GM12878 (cell line): ENCODE measurements at regions not wholly inside any gene's neighbourhood (a gene's known extent, or its start where the extent isn't known, plus 50 kb on each side); places are given as distances from the start of the nearest gene placed in this dataset.

Experiments used
- ATAC-seq: fragments of 200-7000 bp; cut with Tn5 transposase; 3 replicates; pipeline ENCODE4 v1.9.1; 2020; ENCODE audit warnings: mild to moderate bottlenecking, moderate library complexity
- BruUV-seq: library from RNA; stranded (reverse); fragments of 400-500 nt; replicated peaks from 2 replicates; lab custom pipeline; 2021; lab: Mats Ljungman, UMichigan
- CTCF ChIA-PET: fragments of 300-600 bp; sonication (Branson Sonifier 250); formaldehyde crosslinking; extraction: SDS; loops from one replicate; lab custom pipeline; 2021; ENCODE audit warnings: inconsistent platforms; lab: Yijun Ruan, JAX
- POLR2A ChIA-PET: fragments of 350-600 bp; formaldehyde crosslinking; extraction: SDS; loops from one replicate; lab custom pipeline; 2021; ENCODE audit warnings: inconsistent platforms; lab: Charles Lee
- RAD21 ChIA-PET: fragments of 300-600 bp; sonication (Branson Sonifier 250); formaldehyde crosslinking; loops from one replicate; lab custom pipeline; 2023; ENCODE audit warnings: antibody characterized with exemption; ENCODE audit not compliant: unreplicated experiment; lab: Charles Lee
- SMC1A ChIA-PET: fragments of 300-600 bp; sonication (Branson Sonifier 250); formaldehyde crosslinking; loops from one replicate; lab custom pipeline; 2023; ENCODE audit not compliant: unreplicated experiment, uncharacterized antibody; lab: Charles Lee
- DNase-seq: peaks from one replicate; pipeline ENCODE4 v3.0.0-alpha.2; 2011; ENCODE audit warnings: low read depth, low spot score
- FAIRE-seq: peaks from 3 replicates; lab custom pipeline; 2011; peaks lifted over from hg19 to GRCh38; lab: Jason Lieb, UNC
- H2AFZ ChIP-seq: 2 replicates; pipeline ENCODE4 v1.6.0; 2011; ENCODE audit warnings: low read depth, low read length, control low read depth; ENCODE audit not compliant: control insufficient read depth
- H3K27ac ChIP-seq: 2 replicates; pipeline ENCODE4 v1.5.1; 2011; ENCODE audit warnings: control low read depth; ENCODE audit not compliant: control insufficient read depth, insufficient read depth
- H3K27me3 ChIP-seq, 2 experiments: replicated peaks in 1 of 2; 2 replicates each; pipeline versions ENCODE4 v1.6.0 to v1.6.1; 2011; ENCODE audit warnings: low read length in 1 of 2; ENCODE audit not compliant: control insufficient read depth in 2 of 2, insufficient read depth in 2 of 2
- H3K36me3 ChIP-seq, 2 experiments: 2 replicates each; pipeline ENCODE4 v1.5.1; 2011; ENCODE audit warnings: low read length in 1 of 2; ENCODE audit not compliant: control insufficient read depth in 2 of 2, insufficient read depth in 2 of 2
- H3K4me1 ChIP-seq: 2 replicates; pipeline ENCODE4 v1.6.1; 2011; ENCODE audit warnings: mild to moderate bottlenecking, low read length, moderate library complexity, mixed read lengths; ENCODE audit not compliant: control insufficient read depth, insufficient read depth
- H3K4me2 ChIP-seq: 2 replicates; pipeline ENCODE4 v1.6.0; 2011; ENCODE audit warnings: control low read depth; ENCODE audit not compliant: control insufficient read depth, insufficient read depth
- H3K4me3 ChIP-seq: fragments of 200-600 bp; sonication (generic); 2 replicates; pipeline ENCODE4 v1.5.1; 2016
- H3K79me2 ChIP-seq: 2 replicates; pipeline ENCODE4 v1.6.0; 2011; ENCODE audit warnings: low read length; ENCODE audit not compliant: control insufficient read depth, insufficient read depth
- H3K9ac ChIP-seq: 2 replicates; pipeline ENCODE4 v1.8.0; 2011; ENCODE audit warnings: low read length, control low read depth, mixed read lengths; ENCODE audit not compliant: control insufficient read depth, insufficient read depth
- H3K9me3 ChIP-seq: replicated peaks from 3 replicates; pipeline ENCODE4 v1.5.1; 2011; ENCODE audit warnings: mild to moderate bottlenecking, low read length; ENCODE audit not compliant: control insufficient read depth, insufficient read depth
- H4K20me1 ChIP-seq: 2 replicates; pipeline ENCODE4 v1.6.0; 2011; ENCODE audit not compliant: control insufficient read depth, insufficient read depth
- BRCA1 ChIP-seq: IDR thresholded peaks from 2 replicates; pipeline ENCODE4 v1.6.1; 2011; ENCODE audit warnings: low read depth, low read length, improper control_type of control experiment
- CHD4 ChIP-seq: fragments of 200-600 bp; sonication (generic); IDR thresholded peaks from 2 replicates; pipeline ENCODE4 v1.6.1; 2016; ENCODE audit warnings: mild to moderate bottlenecking
- CREM ChIP-seq: IDR thresholded peaks from 2 replicates; pipeline ENCODE4 v1.6.1; 2014; ENCODE audit warnings: antibody characterized with exemption, low read depth
- JUNB ChIP-seq: IDR thresholded peaks from 2 replicates; pipeline ENCODE4 v1.6.1; 2016; ENCODE audit warnings: antibody characterized with exemption, mild to moderate bottlenecking
- LARP7 ChIP-seq: fragments of 450-650 bp; IDR thresholded peaks from 2 replicates; pipeline ENCODE4 v1.6.1; 2017; ENCODE audit warnings: mild to moderate bottlenecking
- MXI1 ChIP-seq: fragments of 150-350 bp; IDR thresholded peaks from 2 replicates; pipeline ENCODE4 v1.6.1; 2011; ENCODE audit warnings: low read depth, mild to moderate bottlenecking, inconsistent platforms, low read length, improper control_type of control experiment
- MYB ChIP-seq: fragments of 150-350 bp; IDR thresholded peaks from 2 replicates; pipeline ENCODE4 v1.6.1; 2014; ENCODE audit warnings: mild to moderate bottlenecking, low read depth, low read length, borderline replicate concordance
- RAD21 ChIP-seq: IDR thresholded peaks from 2 replicates; pipeline ENCODE4 v1.6.1; 2011; ENCODE audit warnings: mild to moderate bottlenecking, low read depth, low read length, moderate library complexity; ENCODE audit not compliant: insufficient read depth
- RAD51 ChIP-seq: fragments of 450-650 bp; IDR thresholded peaks from 2 replicates; pipeline ENCODE4 v1.6.1; 2016; ENCODE audit warnings: moderate library complexity, mild to moderate bottlenecking, inconsistent platforms
- SREBF1 ChIP-seq: IDR thresholded peaks from 2 replicates; pipeline ENCODE4 v1.6.1; 2012; ENCODE audit warnings: mild to moderate bottlenecking, low read length
- STAT3 ChIP-seq: IDR thresholded peaks from 2 replicates; pipeline ENCODE4 v1.6.1; 2011; ENCODE audit warnings: low read depth, low read length, improper control_type of control experiment
- SUPT20H ChIP-seq: IDR thresholded peaks from 2 replicates; pipeline ENCODE4 v1.6.1; 2011; ENCODE audit warnings: low read depth, mild to moderate bottlenecking, low read length, moderate library complexity, borderline replicate concordance; ENCODE audit not compliant: control insufficient read depth
- TCF12 ChIP-seq: IDR thresholded peaks from 2 replicates; pipeline ENCODE4 v1.6.1; 2011; ENCODE audit warnings: low read depth, mild to moderate bottlenecking, low read length
- WGBS: methylation state at CpG from one replicate; pipeline ENCODE4 v1.1.6; 2016; ENCODE audit warnings: low lambda C conversion rate; ENCODE audit not compliant: insufficient replicate concordance, insufficient coverage; ENCODE audit errors: missing lambda C conversion rate; 5-methylcytosine and 5-hydroxymethylcytosine counted together
- in situ Hi-C: fragments of 300-500 bp; cut with MboI; formaldehyde crosslinking; loops from 9 replicates; pipeline ENCODE4 v1.14.3; 2018; ENCODE audit warnings: mixed read lengths
- intact Hi-C: fragments of 100-400 bp; cut with micrococcal nuclease; formaldehyde crosslinking; loops from one replicate; pipeline ENCODE4 v1.14.2; 2022; ENCODE audit not compliant: unreplicated experiment
- TF ChIP-seq, protein P1 (sequence below): fragments of 450-650 bp; conservative IDR thresholded peaks from 2 replicates; pipeline ENCODE4 v1.6.1; 2017; ENCODE audit warnings: mild to moderate bottlenecking, moderate library complexity
- TF ChIP-seq, protein P2 (sequence below): fragments of 450-650 bp; IDR thresholded peaks from 2 replicates; pipeline ENCODE4 v1.6.1; 2018; ENCODE audit warnings: mild to moderate bottlenecking, low read depth, moderate library complexity; ENCODE audit not compliant: partially characterized antibody
- TF ChIP-seq, protein P3 (sequence below): IDR thresholded peaks from 2 replicates; pipeline ENCODE4 v1.6.1; 2011; ENCODE audit warnings: low read depth, mild to moderate bottlenecking, low read length, moderate library complexity, borderline replicate concordance; ENCODE audit errors: extremely low read depth

DNA sequence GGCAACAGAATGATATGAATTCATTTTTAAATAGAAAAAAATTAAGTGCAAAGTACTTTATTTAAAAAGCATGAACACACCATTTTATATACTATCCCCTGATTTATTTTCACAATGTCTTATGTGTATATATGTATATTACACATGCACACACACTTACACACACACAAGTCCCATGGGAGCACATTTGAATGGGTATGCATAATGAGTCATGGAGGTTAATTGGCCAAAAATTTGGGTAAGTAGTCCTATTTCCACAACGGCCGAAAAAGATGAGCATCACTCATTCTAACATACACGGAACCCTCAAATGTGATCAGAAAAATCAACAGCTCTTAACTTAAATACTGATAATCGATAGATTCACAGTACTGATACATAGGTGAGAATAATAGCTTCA, 97.4 kb upstream of the NABP1 start:
- FAIRE-seq (no peak), ATAC-seq (no peak), DNase-seq (no peak)
- peaks cover 0 to 2% of the 10 kb centered on the region in 2 experiments; a peak in 1 of 4 replicates for H3K27me3 ChIP-seq
- H3K4me3 ChIP-seq = no peak overlapping the region
- no peaks in the 10 kb centered on the region for H3K4me1 ChIP-seq
- WGBS = 65% methylated on average over 4 of the region's 4 CpGs
- no TSS peak for BruUV-seq
- in situ Hi-C loops = no loop called here
- no peak overlapping the region for H3K4me2 ChIP-seq
- H2AFZ ChIP-seq = no peak overlapping the region
- SMC1A ChIA-PET = interaction anchor here (1.1 to 1.5 kb wide), 2 partner anchors 13 to 96 kb away, joined by 3 read pairs; no protein-coding TSS in a partner anchor
- no peaks in the 10 kb centered on the region for H3K36me3 ChIP-seq
- intact Hi-C loops = no loop called here
- POLR2A ChIA-PET = no interaction called here
- H3K9me3 ChIP-seq = no peaks in the 10 kb centered on the region
- no peak overlapping the region for H3K27ac ChIP-seq
- H3K9ac ChIP-seq = no peak overlapping the region
- CTCF ChIA-PET = no interaction called here
- no peaks in the 10 kb centered on the region for H3K79me2 ChIP-seq
- RAD21 ChIA-PET = interaction anchor here (1.0 to 1.1 kb wide), 2 partner anchors 9 to 58 kb away, joined by 3 to 4 read pairs; no protein-coding TSS in a partner anchor
- TF ChIP-seq, protein P1, sequence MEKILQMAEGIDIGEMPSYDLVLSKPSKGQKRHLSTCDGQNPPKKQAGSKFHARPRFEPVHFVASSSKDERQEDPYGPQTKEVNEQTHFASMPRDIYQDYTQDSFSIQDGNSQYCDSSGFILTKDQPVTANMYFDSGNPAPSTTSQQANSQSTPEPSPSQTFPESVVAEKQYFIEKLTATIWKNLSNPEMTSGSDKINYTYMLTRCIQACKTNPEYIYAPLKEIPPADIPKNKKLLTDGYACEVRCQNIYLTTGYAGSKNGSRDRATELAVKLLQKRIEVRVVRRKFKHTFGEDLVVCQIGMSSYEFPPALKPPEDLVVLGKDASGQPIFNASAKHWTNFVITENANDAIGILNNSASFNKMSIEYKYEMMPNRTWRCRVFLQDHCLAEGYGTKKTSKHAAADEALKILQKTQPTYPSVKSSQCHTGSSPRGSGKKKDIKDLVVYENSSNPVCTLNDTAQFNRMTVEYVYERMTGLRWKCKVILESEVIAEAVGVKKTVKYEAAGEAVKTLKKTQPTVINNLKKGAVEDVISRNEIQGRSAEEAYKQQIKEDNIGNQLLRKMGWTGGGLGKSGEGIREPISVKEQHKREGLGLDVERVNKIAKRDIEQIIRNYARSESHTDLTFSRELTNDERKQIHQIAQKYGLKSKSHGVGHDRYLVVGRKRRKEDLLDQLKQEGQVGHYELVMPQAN = no peak
- TF ChIP-seq, protein P2, sequence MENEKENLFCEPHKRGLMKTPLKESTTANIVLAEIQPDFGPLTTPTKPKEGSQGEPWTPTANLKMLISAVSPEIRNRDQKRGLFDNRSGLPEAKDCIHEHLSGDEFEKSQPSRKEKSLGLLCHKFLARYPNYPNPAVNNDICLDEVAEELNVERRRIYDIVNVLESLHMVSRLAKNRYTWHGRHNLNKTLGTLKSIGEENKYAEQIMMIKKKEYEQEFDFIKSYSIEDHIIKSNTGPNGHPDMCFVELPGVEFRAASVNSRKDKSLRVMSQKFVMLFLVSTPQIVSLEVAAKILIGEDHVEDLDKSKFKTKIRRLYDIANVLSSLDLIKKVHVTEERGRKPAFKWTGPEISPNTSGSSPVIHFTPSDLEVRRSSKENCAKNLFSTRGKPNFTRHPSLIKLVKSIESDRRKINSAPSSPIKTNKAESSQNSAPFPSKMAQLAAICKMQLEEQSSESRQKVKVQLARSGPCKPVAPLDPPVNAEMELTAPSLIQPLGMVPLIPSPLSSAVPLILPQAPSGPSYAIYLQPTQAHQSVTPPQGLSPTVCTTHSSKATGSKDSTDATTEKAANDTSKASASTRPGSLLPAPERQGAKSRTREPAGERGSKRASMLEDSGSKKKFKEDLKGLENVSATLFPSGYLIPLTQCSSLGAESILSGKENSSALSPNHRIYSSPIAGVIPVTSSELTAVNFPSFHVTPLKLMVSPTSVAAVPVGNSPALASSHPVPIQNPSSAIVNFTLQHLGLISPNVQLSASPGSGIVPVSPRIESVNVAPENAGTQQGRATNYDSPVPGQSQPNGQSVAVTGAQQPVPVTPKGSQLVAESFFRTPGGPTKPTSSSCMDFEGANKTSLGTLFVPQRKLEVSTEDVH = no peak
- no peak for TF ChIP-seq RAD21
- no peak for TF ChIP-seq BRCA1
- no peak for TF ChIP-seq TCF12
- TF ChIP-seq CREM = no peak
- TF ChIP-seq, protein P3, sequence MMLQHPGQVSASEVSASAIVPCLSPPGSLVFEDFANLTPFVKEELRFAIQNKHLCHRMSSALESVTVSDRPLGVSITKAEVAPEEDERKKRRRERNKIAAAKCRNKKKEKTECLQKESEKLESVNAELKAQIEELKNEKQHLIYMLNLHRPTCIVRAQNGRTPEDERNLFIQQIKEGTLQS = no peak
- no peak for TF ChIP-seq LARP7
- TF ChIP-seq MXI1 = no peak
- no peak for TF ChIP-seq RAD51
- no peak for TF ChIP-seq SUPT20H
- TF ChIP-seq JUNB = no peak
- no peak for TF ChIP-seq STAT3
- TF ChIP-seq MYB = no peak
- TF ChIP-seq CHD4 = no peak
- no peak for TF ChIP-seq SREBF1
- no peaks in the 10 kb centered on the region for H4K20me1 ChIP-seq
